Smooth muscle cell (in vitro differentiated cells): ENCODE measurements at regions not wholly inside any gene's neighbourhood (a gene's known extent, or its start where the extent isn't known, plus 50 kb on each side); places are given as distances from the start of the nearest gene placed in this dataset.

Experiments
- DNase-seq: peaks from one replicate; lab custom pipeline; 2025; ENCODE audit not compliant: unreplicated experiment; lab: John Stamatoyannopoulos, UW
- H2AFZ ChIP-seq: fragments of 200-600 bp; sonication (generic); 2 replicates; pipeline ENCODE4 v1.6.0; 2016; ENCODE audit warnings: antibody characterized with exemption, low read depth, mild to moderate bottlenecking
- H3F3A ChIP-seq: fragments of 200-600 bp; sonication (generic); 2 replicates; pipeline ENCODE4 v1.6.0; 2017; ENCODE audit warnings: antibody characterized with exemption, low read depth
- H3K27ac ChIP-seq: fragments of 200-600 bp; sonication (generic); 2 replicates; pipeline ENCODE4 v1.5.1; 2016; ENCODE audit warnings: low read depth, mild to moderate bottlenecking
- H3K27me3 ChIP-seq: fragments of 200-600 bp; sonication (generic); 2 replicates; pipeline ENCODE4 v1.6.1; 2016; ENCODE audit warnings: low read depth, mild to moderate bottlenecking
- H3K36me3 ChIP-seq: fragments of 200-600 bp; sonication (generic); 2 replicates; pipeline ENCODE4 v1.5.1; 2016; ENCODE audit warnings: low read depth
- H3K4me1 ChIP-seq: fragments of 200-600 bp; sonication (generic); 2 replicates; pipeline ENCODE4 v1.5.1; 2016; ENCODE audit warnings: low read depth
- H3K4me2 ChIP-seq: fragments of 200-600 bp; sonication (generic); 2 replicates; pipeline ENCODE4 v1.6.0; 2016; ENCODE audit warnings: mild to moderate bottlenecking
- H3K4me3 ChIP-seq: fragments of 200-600 bp; sonication (generic); 2 replicates; pipeline ENCODE4 v1.5.1; 2016; ENCODE audit warnings: mild to moderate bottlenecking
- H3K79me2 ChIP-seq: fragments of 200-600 bp; sonication (generic); 2 replicates; pipeline ENCODE4 v1.6.0; 2016; ENCODE audit warnings: low read depth, mild to moderate bottlenecking
- H3K9ac ChIP-seq: fragments of 200-600 bp; sonication (generic); 2 replicates; pipeline ENCODE4 v1.6.0; 2016; ENCODE audit warnings: low read depth
- H3K9me3 ChIP-seq: fragments of 200-600 bp; sonication (generic); replicated peaks from 2 replicates; pipeline ENCODE4 v1.5.1; 2016; ENCODE audit warnings: low read depth
- H4K20me1 ChIP-seq: fragments of 200-600 bp; sonication (generic); 2 replicates; pipeline ENCODE4 v1.6.0; 2016; ENCODE audit warnings: low read depth
- WGBS: methylation state at CpG from one replicate; pipeline ENCODE4 v1.1.7; 2016; ENCODE audit warnings: low lambda C conversion rate; 5-methylcytosine and 5-hydroxymethylcytosine counted together
- TF ChIP-seq, protein P1 (sequence below): fragments of 200-600 bp; sonication (generic); IDR thresholded peaks from 2 replicates; pipeline ENCODE4 v1.5.1; 2017; ENCODE audit warnings: borderline replicate concordance, mild to moderate bottlenecking, antibody characterized with exemption; ENCODE audit not compliant: insufficient read depth, poor library complexity, severe bottlenecking

- no peak overlapping the region for H3K4me2 ChIP-seq
- H3K27me3 ChIP-seq = no peaks in the 10 kb centered on the region
- H3K36me3 ChIP-seq = no peaks in the 10 kb centered on the region
- no peaks in the 10 kb centered on the region for H3K79me2 ChIP-seq
- no peaks in the 10 kb centered on the region for H3K4me1 ChIP-seq
- 70% methylated on average over 5 of the region's 5 CpGs for WGBS
- H3K4me3 ChIP-seq = no peak overlapping the region
- no peak for DNase-seq
- no peaks in the 10 kb centered on the region for H3F3A ChIP-seq
- H3K27ac ChIP-seq = no peak overlapping the region
- no peak overlapping the region for H3K9ac ChIP-seq
- H3K9me3 ChIP-seq = no peaks in the 10 kb centered on the region
- TF ChIP-seq, protein P1, sequence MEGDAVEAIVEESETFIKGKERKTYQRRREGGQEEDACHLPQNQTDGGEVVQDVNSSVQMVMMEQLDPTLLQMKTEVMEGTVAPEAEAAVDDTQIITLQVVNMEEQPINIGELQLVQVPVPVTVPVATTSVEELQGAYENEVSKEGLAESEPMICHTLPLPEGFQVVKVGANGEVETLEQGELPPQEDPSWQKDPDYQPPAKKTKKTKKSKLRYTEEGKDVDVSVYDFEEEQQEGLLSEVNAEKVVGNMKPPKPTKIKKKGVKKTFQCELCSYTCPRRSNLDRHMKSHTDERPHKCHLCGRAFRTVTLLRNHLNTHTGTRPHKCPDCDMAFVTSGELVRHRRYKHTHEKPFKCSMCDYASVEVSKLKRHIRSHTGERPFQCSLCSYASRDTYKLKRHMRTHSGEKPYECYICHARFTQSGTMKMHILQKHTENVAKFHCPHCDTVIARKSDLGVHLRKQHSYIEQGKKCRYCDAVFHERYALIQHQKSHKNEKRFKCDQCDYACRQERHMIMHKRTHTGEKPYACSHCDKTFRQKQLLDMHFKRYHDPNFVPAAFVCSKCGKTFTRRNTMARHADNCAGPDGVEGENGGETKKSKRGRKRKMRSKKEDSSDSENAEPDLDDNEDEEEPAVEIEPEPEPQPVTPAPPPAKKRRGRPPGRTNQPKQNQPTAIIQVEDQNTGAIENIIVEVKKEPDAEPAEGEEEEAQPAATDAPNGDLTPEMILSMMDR = no peak
- H2AFZ ChIP-seq = no peak overlapping the region
- H4K20me1 ChIP-seq = no peaks in the 10 kb centered on the region
Measured at GRCh38 chr2:195447323-195447975, 209.6 kb upstream of the SLC39A10 start.

DNA sequence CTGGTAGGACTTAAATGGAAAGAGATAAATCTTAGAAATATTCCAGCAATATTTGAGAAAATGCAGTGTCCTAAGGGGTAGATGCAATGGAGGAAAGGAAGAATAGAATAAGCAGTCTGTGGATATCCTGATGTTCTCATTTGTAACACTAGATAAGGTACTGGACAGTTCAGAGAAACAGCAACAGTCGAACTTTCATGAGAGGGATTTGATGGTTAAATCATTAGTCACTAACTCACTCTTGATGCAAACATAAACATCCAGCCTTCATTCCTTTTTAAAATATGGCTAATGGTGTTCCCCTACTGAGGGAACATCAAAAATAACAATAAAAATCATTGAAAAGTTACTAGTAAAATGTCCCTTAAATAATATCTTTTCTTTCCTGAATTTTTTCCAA, 211.4 kb upstream of the SLC39A10 start:
- no peak overlapping the region for H3K27ac ChIP-seq
- H3F3A ChIP-seq = no peaks in the 10 kb centered on the region
- H3K79me2 ChIP-seq = no peaks in the 10 kb centered on the region
- TF ChIP-seq, protein P1 = no peak
- no peaks in the 10 kb centered on the region for H3K4me1 ChIP-seq
- WGBS = 18% methylated on average over 1 of the region's 1 CpG
- H3K27me3 ChIP-seq = no peaks in the 10 kb centered on the region
- no peak overlapping the region for H3K4me3 ChIP-seq
- no peak overlapping the region for H2AFZ ChIP-seq
- DNase-seq = no peak
- H4K20me1 ChIP-seq = no peaks in the 10 kb centered on the region
- no peaks in the 10 kb centered on the region for H3K9me3 ChIP-seq
- no peak overlapping the region for H3K9ac ChIP-seq
- peak overlapping the region; percentile 29 for H3K4me2 ChIP-seq
- H3K36me3 ChIP-seq = no peaks in the 10 kb centered on the region

DNA sequence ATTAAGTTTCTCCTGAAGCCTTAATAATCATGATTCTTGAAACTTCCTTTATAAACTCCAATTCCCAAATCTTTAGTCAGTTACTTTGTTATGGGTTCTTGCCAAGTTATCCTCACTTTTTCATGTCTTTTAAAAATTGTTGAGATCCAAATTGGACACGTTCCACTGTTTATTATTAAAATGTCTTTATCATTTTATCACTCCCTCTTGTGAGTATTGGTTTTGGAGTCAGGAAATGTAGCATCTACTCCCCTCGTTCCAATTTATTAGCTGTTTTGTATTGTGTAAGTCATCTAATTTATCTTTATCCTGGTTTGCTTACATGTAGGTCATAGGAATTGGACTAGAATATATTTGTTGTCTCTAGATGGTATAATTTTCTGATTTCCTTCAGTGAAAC, 213.1 kb upstream of the SLC39A10 start:
- H3K9ac ChIP-seq = no peak overlapping the region
- no peaks in the 10 kb centered on the region for H3K36me3 ChIP-seq
- WGBS = 71% methylated on average over 2 of the region's 2 CpGs
- H3K4me2 ChIP-seq = no peak overlapping the region
- H4K20me1 ChIP-seq = no peaks in the 10 kb centered on the region
- no peaks in the 10 kb centered on the region for H3K79me2 ChIP-seq
- no peaks in the 10 kb centered on the region for H3K4me1 ChIP-seq
- H3K9me3 ChIP-seq = no peaks in the 10 kb centered on the region
- H3K27me3 ChIP-seq = no peaks in the 10 kb centered on the region
- H3K27ac ChIP-seq = no peak overlapping the region
- TF ChIP-seq, protein P1 = no peak
- no peaks in the 10 kb centered on the region for H3F3A ChIP-seq
- DNase-seq = no peak
- no peak overlapping the region for H2AFZ ChIP-seq
- H3K4me3 ChIP-seq = no peak overlapping the region

- H4K20me1 ChIP-seq = no peaks in the 10 kb centered on the region
- no peak overlapping the region for H3K27ac ChIP-seq
- no peaks in the 10 kb centered on the region for H3F3A ChIP-seq
- H3K9ac ChIP-seq = no peak overlapping the region
- no peak for DNase-seq
- no peaks in the 10 kb centered on the region for H3K36me3 ChIP-seq
- TF ChIP-seq, protein P1 = no peak
- no peak overlapping the region for H3K4me2 ChIP-seq
- H3K79me2 ChIP-seq = no peaks in the 10 kb centered on the region
- WGBS = 89% methylated on average over 3 of the region's 3 CpGs
- no peaks in the 10 kb centered on the region for H3K4me1 ChIP-seq
- no peak overlapping the region for H2AFZ ChIP-seq
- no peak overlapping the region for H3K4me3 ChIP-seq
- no peaks in the 10 kb centered on the region for H3K27me3 ChIP-seq
- no peaks in the 10 kb centered on the region for H3K9me3 ChIP-seq
Measured at GRCh38 chr2:195442458-195443175, 214.4 kb upstream of the SLC39A10 start.
